HG03039 (cell line): ENCODE measurements at regions not wholly inside any gene's neighbourhood (a gene's known extent, or its start where the extent isn't known, plus 50 kb on each side); places are given as distances from the start of the nearest gene placed in this dataset.

Experiments
- ATAC-seq: cut with Tn5 transposase; IDR thresholded peaks from one replicate; pipeline ENCODE4 v1.9.1; 2021; ENCODE audit warnings: mild to moderate bottlenecking, moderate library complexity; ENCODE audit not compliant: unreplicated experiment

GRCh38 chr3:154584974-154585373, 155.0 kb upstream of the GPR149 start:
- no peak for ATAC-seq

DNA sequence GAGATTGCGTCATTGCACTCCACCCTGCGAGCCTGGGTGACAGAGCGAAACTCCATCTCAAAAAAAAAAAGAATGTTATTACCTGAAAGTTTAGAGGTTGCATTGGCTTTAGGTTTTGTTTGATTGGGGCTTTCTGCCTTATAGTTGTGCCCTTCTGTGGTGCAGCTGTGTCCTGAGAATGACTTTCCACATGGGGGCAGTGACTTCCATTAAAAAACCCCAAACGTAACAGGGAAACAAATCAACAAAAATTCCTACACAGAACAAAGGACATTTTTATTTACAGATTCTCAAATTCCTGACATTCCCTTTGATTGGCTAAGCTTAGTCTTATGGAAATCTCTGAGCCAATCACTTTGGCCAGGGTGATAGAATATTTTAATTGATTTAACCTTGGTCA, 154.1 kb upstream of the GPR149 start:
- no peak for ATAC-seq

DNA sequence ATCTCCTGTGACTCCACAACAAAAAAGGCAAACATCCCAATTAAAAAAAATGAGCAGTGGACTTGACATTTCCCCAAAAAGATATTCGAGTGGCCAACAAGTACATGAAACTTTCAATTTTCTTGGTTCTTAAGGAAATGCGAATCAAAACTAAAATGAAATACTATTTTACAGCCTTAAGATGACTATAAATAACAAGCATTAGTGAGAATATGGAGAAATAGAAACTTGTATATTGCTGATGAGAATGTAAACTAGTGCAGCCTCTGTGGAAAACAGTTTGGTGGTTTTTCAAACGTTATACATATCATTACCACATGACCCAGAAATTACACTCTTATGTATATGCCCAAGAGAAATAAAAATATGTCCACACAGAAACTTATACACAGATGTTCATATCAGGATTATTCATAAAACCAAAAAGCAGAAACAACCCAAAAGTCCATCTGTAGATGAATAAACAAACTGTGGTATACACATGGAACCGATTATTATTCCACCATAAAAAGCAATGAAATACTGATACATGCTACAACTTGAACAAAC, 153.2 kb upstream of the GPR149 start:
- no peak for ATAC-seq

GRCh38 chr3:154582501-154582900, 152.5 kb upstream of the GPR149 start:
- ATAC-seq: no peak

DNA sequence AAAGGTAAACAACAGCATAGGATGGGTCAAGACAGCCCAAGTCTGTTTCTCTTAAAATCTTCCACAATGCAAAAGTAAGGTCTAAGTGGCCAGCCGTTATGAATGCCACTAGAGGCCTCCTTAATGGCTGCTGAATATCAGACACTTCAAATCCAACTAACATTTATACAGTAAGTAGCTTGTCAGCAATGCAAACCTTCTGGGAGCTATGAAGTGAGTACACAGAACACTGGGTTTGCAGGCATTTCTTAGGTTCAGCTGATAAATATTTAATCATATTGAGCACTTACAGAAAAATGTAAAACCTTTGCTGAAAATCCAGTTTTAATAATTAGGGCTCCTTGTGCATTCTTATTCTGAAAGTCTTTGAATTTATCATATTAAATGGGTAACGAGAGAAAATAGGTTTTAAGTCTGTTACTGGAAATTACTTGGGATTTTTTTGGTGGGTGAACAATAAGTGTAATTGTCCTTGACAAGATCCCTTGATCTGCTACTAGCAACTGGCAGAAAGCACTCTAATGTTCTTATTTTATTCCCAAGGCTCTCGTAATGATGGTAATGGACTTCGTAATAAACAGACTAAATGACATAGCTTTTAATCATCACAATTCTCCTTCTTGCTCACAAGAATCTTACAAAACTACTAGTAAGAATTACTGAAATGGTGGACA, 141.7 kb upstream of the GPR149 start:
- no peak for ATAC-seq

- no peak for ATAC-seq
These were observed 138.1 kb upstream of the GPR149 start for GRCh38 chr3:154568064-154568463.

DNA sequence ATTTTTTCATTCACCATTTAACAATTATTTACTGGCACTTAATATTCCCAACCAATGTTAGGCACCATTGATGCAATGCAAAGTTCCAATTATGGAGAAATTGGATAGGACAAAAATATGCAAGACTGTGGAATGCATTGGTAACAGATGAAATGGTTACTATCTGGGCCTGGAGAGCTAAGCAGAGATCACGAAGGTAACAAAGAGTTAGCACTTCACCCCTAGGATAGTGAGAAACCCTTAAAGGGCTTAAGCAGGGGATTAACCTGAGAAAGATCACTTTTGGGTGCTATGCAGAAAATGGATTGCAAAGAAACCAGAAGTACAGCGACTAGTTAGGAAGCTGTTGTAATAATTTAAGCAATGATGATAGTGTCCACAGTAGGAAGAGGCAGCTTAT, 129.6 kb upstream of the GPR149 start:
- no peak for ATAC-seq

GRCh38 chr3:154552338-154552737, 122.3 kb upstream of the GPR149 start:
- ATAC-seq: no peak

DNA sequence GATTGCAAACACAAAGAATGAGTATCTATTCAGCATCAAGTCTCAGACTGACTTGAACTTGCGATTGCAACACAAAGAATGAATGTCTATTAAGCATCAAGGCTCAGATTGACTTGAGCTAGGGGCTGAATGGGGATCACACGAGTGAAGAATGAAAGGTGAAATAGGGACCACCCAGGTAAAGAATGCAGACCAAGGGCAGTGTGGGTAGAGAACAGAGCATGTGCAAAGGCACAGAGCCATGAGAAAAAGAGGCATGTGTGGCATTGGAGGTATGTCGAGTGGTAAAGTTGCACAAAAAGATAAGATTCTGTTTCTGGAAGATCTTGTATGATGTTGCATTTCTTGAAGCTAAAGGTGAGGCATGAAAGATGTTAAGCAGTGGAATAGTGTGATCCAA, 119.4 kb upstream of the GPR149 start:
- no peak for ATAC-seq

- ATAC-seq: no peak
These were observed 118.4 kb upstream of the GPR149 start for GRCh38 chr3:154548341-154548740.

GRCh38 chr3:154542837-154543236, 112.8 kb upstream of the GPR149 start:
- no peak for ATAC-seq

GRCh38 chr3:154540950-154541604, 111.1 kb upstream of the GPR149 start:
- no peak for ATAC-seq

DNA sequence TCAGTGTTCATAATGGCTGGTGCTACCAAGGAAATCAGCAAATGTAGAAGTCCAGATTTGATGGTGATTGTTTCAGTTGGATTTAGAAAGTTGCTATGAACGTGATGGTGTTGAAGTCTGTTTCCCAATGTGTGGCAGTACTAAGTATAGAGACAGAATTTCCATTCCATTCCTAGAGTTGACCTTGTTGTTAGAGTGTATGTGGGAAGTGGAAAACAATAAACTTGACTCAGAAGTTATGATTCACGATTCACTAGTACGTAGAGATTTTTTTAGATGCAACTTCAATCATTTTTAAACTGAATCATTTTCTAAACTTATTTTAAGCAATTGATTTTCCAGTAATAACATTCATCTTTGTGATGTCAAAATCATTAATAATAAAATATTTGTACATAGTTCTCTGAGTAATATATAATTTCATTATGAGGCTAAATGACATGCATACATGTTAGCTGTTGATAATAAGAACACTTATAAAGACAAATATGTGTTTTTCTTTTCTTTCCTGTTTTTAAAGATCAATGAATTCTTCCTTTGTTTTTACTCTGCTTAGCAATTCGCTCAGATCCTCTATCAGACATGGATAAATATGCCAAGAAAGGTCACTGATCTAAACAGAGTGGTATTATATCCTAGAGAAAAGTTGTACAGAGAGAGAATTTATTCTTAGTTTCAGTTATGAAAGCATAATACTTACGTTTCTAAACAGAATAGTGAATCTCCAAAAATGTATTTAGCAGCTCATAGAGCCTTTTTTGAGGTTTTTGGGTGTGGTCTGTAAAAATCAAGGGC, 108.8 kb upstream of the GPR149 start:
- no peak for ATAC-seq

DNA sequence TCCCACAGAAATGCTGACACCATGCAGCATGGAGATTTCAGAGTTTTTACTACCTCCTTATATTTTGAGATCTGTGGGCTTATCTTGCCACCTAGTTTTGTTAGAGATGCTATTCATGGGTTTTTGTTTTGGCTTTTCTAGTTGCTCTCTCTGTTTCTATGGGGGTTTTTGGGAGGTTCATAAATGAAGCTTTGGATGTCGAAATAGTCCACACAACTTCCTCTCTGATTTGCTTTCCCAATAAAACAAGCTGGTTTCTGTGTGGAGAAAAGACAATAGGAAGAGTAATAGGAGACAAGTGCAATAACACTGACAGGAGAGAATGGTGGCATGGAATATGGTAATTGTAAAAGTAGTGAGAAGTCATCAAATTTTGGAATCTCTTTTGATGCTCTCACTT, 106.8 kb upstream of the GPR149 start:
- ATAC-seq: no peak

DNA sequence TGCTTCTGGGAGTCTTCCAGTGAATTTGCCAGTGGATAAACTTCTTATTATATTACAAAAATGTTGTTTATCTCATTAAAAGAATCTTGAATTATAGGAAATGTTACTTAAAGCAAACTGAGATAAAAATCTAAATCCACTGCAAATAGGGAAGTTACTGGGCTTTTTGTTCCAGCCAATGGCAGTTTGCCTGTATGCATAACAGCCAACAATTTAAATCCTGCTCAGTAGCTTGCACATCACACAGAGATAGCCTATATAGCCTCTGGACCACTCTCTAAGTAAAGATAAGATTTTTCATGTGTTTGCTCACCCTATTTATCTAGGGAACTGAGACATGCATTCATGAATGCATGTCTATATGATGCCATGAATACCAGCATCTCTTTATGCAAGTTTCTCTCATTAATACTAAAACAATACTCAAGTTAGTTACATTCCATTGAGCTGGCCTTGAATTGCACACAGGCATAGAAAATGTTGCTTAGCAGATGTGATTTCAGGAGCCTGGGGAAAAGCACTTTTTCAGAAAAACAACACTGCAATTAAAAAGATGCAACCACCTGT, 92.1 kb upstream of the GPR149 start:
- no peak for ATAC-seq

DNA sequence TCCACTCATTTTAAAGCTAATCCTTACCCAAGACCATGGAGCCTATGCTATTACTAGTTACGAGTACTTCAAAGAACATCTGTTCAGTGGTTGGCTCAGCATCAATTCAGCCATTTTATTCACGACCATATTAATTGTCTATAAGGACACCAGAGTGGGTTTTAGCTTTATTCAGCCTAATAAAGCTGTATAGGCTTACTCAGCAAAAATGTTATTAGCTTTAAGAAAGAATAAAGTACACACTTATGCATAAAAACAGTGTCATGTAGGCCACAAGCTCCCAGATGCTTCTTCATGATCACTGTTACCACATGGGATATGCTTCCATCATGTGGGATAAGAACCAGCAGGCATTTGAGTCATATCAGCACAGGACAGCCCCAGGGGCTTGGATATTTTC, 87.4 kb upstream of the GPR149 start:
- no peak for ATAC-seq

DNA sequence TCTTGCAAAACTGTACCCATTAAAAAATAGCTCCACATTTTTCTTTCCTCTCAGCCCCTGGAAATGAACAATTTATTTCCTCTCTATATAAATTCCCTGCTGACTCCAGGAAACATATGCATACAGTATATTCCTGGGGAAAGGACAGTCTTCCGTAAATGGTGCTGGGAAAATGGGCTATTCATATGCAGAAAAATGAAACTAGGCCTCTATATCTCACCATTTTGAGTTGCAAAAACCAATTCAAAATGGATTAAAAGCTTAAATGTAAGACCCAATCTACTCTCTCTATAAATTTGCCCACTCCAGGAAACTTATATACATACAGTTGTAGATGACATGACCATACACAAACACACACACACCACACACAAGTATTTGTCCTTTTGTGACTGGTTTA, 85.9 kb upstream of the GPR149 start:
- ATAC-seq: no peak

- no peak for ATAC-seq
These were observed 80.8 kb upstream of the GPR149 start for GRCh38 chr3:154510780-154511179.

- ATAC-seq: no peak
These were observed 77.7 kb upstream of the GPR149 start for GRCh38 chr3:154507727-154508126.

DNA sequence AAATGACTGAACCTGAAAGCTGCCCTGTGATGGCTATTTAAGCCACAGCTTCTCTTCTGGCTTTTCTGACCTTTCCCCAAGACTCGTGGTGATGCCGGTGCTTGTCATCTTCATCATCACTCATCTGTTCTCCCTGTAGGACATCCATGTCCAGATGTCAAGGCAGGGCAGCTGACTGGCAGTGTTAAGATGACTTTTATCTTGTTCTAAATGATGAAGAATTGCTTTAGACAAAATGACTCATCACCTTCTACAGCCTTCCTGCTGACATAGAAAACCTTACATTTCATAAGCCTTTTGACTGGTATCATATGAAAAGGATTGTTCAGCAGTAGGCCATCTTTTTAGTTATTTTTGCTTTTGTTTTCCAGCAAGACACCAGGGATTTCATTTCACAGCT, 67.0 kb upstream of the GPR149 start:
- ATAC-seq: no peak

DNA sequence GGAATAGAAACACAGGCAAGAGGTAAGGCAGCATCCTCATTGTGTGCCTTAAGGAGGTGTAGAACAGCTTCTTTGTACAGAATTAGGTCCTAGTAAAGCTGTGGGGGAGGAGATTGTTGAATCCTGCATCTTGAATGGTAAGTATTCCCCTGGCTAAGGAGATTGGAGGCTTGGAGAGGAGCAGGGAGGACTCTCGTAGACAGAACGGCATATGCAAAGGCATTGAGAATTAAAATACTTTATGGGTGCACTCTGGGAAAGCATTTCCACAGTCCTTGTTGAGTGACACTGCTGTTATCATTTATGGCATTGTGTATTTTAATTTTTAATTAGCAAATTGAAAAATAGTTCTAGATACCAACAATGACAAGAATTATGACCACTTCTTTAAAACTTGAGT, 66.5 kb upstream of the GPR149 start:
- ATAC-seq: no peak
